GM18511 (cell line): ENCODE measurements at regions not wholly inside any gene's neighbourhood (a gene's known extent, or its start where the extent isn't known, plus 50 kb on each side); places are given as distances from the start of the nearest gene placed in this dataset.

Experiments
- ATAC-seq: cut with Tn5 transposase; IDR thresholded peaks from one replicate; pipeline ENCODE4 v1.9.1; 2021; ENCODE audit warnings: mild to moderate bottlenecking, moderate library complexity; ENCODE audit not compliant: unreplicated experiment

DNA sequence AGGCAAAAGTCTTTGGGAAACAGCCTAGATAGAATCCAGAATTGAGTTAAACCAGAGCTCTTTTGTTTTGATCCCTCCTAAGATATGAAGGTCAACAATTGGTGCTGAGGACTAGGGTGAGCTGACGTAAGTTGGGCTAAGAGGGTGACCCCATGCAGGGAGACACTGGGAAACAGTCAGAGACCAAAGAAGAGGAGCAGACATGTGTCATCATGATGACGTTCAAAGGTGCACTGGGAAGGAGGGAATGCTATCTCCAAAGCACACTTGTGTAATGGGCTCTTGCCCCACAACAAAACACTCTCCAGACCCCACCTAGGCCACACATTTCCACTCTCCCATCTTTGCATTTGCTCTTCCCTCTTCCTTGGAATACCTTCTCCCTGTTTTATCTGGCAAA is 481.4 kb downstream of the COG6 start:
- no peak for ATAC-seq

DNA sequence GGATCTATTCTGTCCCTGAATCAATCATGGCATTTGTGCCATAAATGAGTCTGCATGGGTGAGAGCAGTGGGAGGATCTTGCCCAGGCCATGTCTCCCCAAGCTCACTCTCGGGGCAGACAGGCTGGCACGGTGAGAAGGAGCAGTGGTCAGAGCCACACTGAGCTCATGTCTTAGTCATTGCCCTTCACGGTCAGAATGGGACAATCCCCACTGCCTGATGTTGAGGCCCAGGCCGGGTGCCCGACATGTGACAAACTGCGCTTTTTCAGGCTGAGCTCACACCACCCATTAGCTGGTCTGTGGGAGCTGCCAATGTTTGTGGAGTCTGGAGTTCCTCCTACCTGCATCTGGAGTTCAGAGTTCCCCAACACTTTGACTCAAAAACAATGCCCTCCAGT is 481.9 kb downstream of the COG6 start:
- no peak for ATAC-seq

DNA sequence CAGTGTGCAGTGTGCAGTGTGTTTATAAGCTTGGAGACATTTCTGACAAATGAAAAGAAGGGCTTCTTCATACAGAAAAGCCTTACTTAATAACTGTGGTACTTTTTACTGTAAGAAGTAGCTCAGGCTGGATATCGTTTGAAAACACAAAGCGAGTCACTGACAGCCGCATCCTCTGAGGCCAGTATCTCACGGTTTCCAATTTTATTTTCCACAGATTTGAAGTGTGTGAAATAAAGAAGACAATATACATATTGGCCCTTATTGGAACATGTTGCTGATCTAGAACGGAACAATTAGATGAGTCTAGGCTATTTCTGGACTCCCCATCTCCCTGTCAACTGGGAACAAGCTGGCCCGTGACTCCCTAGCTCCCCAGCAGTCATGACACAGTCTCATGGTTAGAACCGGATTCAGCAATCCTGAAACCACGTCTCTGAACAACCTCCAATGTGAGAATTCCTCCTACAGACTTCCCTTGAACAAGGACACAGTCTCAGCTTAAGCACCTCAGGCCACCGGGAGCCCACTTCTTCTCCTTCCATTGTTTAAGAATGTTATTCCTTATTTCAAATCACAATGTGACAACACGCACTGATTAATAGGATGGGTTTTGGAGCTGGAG is 484.5 kb downstream of the COG6 start:
- ATAC-seq: no peak

GRCh38 chr13:40141859-40142555 is 486.5 kb downstream of the COG6 start:
- ATAC-seq: no peak

DNA sequence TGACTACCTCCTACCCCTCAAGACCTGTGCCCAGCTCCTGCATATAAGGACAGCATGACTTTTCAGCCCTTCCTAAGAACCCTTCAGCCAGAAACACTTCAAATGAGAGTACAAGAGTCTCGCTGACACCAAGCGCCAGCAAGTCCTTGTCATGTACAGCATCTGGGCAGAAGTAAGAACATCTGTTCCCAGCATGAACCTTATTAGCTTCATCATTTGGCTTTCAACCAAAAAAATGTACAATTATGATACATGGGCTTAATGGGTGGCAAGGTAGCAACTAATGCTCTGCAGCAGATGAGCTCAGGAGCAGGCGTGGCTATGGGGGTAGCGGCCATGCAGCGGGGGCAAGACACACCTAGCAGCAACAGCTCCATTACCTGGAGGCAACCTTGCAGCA is 487.6 kb downstream of the COG6 start:
- ATAC-seq: no peak

DNA sequence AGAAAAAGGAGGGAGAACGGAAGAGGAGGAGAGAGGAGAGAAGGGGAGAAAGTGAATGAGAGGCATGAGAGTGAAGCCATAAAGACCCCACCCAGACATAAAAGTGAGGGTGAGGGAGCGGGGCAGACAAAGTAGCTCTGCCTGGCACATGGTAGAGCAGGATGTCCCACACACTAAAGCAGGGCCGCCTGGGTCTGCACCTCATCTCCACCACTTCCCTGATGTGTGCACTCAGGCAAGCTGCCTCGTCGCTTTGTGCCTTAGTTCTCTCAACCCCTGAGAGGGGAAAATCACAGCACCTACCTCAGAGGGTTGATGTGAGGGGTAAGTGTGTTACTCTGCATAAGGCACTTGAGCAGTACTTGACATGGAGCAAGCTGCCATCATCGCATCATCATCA is 488.1 kb downstream of the COG6 start:
- ATAC-seq: no peak

DNA sequence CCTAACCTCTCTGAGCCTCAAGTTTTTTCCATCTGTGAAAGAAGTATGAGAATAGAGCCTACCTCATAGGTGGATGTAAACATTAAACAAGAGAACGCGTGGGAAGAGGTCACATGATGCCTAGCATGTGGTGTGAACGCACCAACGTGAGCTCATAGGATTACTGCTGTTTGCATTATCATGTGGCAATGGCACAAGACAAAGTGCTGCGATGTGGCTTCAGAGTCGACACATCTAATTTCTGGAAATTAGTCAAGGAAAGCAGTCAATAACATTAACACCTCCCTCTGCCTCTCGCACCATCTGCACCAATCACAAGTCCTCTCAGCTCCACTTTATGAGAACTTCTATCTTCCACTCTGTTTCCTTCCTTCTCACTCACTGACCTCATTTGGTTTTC is 489.7 kb downstream of the COG6 start:
- no peak for ATAC-seq

GRCh38 chr13:40146063-40146462 is 490.6 kb downstream of the COG6 start:
- ATAC-seq: no peak

- ATAC-seq: no peak
Observed at GRCh38 chr13:40146611-40147117, 491.2 kb downstream of the COG6 start.

DNA sequence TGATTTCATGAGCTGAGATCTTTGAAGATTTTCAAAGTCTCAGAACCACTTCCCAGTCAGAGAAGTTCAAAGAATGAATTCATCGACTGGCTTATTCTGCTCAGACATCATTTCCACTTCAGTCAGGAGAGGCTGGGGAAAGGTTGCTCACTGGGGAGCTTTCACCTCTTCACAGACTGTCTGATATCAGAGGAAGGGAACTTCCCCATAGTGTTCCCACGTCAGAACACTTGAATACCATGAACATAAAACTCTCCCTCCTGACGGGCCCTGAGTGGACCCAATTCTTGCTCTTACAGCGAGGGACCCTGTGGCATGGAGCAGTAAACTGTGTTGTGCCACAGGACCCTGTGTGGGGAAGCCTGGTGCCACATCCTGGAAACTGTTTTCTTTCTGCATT is 492.6 kb downstream of the COG6 start:
- no peak for ATAC-seq

DNA sequence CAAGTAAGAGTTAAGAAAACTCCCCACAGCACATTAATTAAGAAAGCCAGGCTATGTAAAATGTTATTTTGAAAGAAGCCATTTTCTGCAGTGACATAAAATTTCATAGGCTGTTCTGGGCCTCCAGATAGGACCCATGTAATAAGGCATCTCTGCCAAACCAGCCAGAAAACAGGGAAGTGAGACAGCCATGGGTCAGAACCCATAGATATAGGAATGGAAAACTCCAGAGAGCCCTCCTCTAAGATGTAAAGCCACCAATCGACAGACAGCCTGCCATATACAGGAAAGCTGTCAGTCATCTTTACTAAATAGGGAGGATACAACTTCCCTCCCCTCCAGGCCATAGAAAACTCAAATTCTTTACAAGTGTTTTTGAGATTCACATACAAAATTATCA is 493.3 kb downstream of the COG6 start:
- no peak for ATAC-seq

- ATAC-seq: no peak
Observed at GRCh38 chr13:40149611-40150274, 494.3 kb downstream of the COG6 start.

DNA sequence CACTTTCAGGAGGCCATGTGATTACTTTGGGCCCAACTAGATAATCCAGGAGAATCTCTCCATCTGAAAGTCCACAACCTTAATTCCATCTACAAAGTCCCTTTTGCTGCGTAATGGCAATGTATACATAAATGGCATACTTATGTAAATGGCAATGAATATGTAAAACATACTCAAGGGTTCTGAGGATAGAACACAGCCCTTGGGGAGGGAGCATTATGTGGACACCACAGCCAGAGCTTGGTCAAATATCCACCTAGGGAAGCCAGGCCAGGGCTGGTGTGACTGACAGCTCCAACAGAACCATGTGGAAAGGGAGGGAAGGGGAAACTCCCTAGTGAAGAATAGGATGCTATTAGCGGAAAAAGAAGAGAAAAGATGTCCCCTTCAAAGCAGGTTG is 496.2 kb downstream of the COG6 start:
- no peak for ATAC-seq

DNA sequence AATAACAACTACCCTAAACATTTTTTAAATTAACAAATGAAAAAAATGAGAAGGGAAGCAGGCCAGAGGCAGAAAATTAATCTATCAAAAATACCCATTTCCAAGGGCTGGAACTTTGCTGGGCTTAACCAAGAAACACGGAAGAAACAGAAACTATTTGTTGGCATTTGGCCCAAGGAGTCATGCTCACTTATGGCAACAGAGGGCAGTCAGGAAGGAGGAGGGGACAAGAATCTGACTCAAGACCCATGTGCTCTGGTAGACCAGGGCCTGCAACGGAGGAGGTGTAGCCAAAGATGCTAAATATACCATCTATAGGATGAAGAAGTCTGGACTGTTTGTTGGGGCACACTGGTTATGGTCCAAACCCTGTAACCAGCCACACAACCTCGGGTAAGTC is 496.7 kb downstream of the COG6 start:
- ATAC-seq: no peak

- ATAC-seq: no peak
Observed at GRCh38 chr13:40152922-40153321, 497.5 kb downstream of the COG6 start.

DNA sequence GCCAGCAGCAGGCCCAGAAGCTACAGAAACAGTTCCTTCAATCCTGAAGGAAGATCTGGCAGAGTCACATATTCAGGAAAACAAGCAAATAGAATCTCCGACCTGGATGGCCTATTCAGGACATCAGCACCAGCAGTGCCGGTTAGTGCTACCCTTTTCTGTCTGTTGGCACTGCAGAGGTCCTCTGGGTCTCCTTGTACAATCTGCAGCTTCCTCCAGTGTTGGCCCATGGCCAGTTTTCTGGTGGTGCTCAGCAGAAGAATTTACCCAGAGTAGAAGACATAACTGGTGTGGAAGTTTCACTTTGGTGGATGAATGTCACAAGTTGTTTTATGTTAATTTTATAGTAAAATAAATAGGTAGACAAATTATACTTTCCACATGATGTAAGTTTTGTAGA is 498.1 kb downstream of the COG6 start:
- ATAC-seq: no peak

GRCh38 chr13:40155201-40155600 is 499.7 kb downstream of the COG6 start:
- ATAC-seq: no peak

- ATAC-seq: no peak
Observed at GRCh38 chr13:40158218-40158617, 502.8 kb downstream of the COG6 start.

- ATAC-seq: no peak
Observed at GRCh38 chr13:40158757-40159156, 503.3 kb downstream of the COG6 start.

DNA sequence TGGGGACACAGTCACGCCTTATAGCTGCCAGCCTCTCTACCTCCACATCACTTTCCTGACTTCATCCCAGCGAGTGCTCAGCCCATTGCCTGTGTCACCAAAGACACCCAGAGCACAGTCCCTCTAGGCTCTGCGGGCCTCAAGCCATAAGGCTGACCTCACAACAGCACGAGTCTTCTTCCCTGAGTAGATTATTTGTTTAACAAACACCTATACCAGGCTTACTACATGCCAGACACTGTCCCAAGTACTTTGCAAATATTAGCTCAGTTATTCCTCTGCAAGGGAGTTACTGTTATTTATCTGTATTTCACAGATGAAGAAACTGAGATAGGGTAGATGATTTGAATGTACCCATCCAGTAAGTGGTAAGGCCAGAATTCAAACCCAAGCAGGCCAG is 504.3 kb downstream of the COG6 start:
- no peak for ATAC-seq

- no peak for ATAC-seq
Observed at GRCh38 chr13:40160618-40161350, 505.3 kb downstream of the COG6 start.
